HS-5 (cell line): ENCODE measurements at regions not wholly inside any gene's neighbourhood (a gene's known extent, or its start where the extent isn't known, plus 50 kb on each side); places are given as distances from the start of the nearest gene placed in this dataset.

Experiments used
- DNase-seq: peaks from one replicate; pipeline ENCODE4 v3.0.0-alpha.2; 2012; ENCODE audit warnings: low read depth

- no peak for DNase-seq
Measured at GRCh38 chr11:25970726-25971508, 361.0 kb upstream of the ANO3 start.

DNA sequence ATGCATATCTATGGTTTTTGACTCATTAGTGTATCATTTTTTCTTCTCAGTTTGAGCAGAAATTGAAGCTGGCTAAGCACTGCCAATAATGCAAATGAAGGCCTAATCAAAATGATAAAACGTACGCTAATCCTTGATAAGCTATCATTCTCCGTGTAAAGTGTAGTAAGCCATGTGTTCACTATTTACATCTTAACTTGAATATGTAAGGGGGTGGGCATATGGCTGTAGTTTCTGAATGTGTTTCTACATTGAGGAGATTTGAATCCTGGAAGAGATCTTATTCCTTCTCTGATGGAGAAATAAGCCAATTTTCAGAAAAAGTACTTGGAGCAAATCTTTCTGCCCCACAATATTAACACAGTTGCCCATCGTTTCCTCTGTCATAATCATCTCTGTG, 351.8 kb upstream of the ANO3 start:
- no peak for DNase-seq

GRCh38 chr11:25981998-25982397, 349.9 kb upstream of the ANO3 start:
- peak; percentile 41 for DNase-seq

GRCh38 chr11:25983280-25983679, 348.6 kb upstream of the ANO3 start:
- DNase-seq, result no peak

DNA sequence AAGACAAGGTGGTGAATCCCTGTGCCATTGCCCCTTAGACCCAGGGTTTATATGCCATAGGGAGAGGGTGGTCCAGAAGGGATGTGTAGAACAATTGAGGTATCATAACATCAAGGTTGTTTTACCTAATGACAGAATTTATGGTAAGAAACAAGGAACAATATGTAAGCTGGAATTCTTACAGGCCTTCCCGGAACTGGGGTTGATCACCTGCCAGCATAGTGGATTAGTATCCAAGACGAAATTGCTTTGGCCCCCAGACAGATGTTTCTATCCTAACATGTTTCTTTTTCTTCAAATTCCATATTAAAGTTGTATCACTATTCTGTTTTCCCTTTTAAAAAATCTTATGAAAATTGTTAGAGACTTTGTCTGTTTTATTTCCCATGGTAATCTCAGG, 343.8 kb upstream of the ANO3 start:
- DNase-seq, result no peak

DNA sequence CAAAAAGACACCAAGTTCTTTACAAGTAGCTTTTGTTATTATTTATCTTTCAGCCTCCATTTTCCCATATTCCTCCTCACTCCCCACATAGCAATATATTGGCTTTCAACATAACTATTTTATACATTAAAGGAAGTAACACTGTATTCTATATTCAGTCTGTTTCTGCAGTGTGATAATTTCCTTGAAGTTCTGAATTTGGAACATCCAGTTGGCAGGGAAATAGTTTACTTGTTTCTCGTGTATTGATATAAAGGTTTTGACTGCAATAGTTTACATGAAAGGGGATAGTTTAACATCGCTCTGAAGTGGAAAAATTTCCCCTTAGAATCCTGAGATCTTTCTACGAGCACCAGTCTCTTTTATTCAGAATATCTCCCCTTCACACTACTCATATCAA, 341.5 kb upstream of the ANO3 start:
- no peak for DNase-seq

- no peak for DNase-seq
Measured at GRCh38 chr11:25991476-25991875, 340.5 kb upstream of the ANO3 start.

- no peak for DNase-seq
Measured at GRCh38 chr11:25992294-25992693, 339.6 kb upstream of the ANO3 start.

GRCh38 chr11:25993016-25993415, 338.9 kb upstream of the ANO3 start:
- no peak for DNase-seq

GRCh38 chr11:26011474-26011873, 320.5 kb upstream of the ANO3 start:
- DNase-seq, result no peak

DNA sequence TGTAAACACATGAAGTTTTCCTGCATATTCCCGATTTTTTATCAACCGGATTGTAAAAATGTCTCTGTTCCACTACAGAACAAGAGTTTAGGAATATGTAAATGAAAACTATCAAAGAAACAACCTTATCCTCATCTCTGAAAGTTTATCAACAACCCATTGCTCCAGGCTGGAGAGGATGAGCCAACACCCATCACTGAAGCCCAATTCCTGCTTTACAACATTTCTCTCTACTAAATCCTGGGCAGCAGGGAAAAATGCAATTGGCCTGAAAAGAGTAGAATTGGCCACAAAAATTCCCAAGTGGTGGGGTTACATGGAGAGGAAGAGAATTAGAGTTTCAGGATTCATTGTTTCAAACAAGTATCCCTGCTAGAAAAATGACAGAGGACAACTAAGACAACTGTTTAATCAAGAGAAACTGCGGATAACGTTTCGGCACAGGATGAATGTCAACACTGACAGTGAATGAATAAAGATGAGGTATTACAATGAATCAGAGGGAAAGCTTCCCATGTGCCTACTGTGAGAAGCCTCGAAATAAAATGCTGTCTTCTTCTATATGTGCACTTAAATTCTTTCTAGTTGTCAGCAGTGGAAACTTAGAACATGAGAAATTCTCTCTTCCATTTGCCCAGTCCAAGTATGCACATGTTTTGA, 317.3 kb upstream of the ANO3 start:
- no peak for DNase-seq

DNA sequence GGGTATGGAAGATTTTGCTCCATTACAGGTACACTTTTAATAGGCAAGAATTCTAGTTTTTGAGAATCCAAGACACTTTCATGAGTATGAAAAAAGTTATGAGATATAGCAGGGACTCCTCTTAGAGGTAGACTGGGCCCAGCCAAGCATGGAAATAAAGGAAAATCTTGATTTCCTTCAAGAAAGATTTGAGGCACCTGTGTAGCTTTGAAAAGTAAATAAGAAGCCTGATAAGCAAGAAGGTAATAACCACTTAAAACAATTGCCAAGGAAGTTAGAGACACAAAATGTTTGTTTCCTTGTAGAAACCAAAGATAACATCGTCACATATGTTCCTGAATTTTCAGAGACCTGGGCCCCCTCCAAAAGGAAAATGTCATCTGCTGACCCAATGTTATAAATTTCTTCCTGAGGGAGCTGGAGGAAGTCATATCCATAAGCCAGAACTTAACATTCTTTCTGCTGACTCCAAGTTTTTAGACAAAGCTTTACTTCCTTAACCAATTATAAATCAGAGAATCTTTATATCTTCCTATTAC, 314.5 kb upstream of the ANO3 start:
- DNase-seq, result no peak

- DNase-seq, result no peak
Measured at GRCh38 chr11:26017903-26018302, 314.0 kb upstream of the ANO3 start.

GRCh38 chr11:26018336-26018735, 313.6 kb upstream of the ANO3 start:
- DNase-seq, result no peak

- DNase-seq, result no peak
Measured at GRCh38 chr11:26019386-26019785, 312.5 kb upstream of the ANO3 start.

DNA sequence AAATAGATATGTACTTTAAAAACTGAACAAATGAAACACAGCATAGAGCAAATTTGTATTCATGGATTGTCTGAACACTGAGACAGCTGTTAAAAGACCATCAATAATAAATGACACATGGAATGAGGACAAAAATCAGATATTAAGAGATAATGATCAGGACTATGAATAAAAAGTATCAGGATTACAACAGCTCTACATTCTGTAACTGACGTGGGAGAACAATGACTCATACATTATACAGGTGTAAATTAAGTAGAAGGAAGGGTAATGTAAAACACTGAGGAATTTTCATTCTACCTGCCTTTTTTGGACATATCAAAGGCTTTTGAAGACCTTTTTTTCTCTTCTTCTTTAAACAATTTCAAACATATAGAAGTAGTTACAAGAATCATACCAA, 310.9 kb upstream of the ANO3 start:
- no peak for DNase-seq

DNA sequence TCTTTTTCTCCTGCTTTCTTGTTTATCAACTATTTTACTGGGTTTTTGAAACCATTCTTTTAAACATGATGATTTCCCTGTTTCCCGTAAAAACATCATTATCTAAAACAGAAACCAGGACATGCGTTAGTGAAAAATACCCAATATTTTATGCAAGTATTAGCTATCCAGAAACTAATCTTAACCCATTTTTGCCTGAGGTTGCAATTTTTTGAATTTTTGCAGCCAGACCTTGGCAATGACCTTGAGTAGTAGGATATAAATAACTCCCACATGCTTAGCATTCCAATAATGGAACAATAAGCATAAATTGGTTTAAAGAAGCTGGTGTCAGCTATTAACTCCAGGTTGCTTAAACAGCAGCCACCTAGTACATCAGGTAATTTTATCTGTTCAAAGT, 308.9 kb upstream of the ANO3 start:
- DNase-seq, result no peak

DNA sequence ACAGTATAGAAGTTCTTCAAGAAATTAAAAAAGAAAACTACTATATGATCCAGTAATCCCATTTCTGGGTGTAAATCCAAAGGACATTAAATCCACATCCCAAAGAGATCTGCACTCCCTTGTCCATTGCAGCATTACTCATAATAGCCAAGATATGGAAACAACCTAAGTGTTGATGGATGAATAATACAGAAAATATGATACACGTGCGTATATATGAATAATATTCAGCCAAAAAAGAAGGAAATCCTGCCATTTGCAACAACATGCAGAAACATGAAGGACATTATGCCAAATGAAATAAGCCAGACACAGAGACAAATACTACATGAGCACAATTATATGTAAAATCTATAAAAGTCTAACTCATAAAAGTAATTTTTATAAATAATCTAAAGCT, 306.3 kb upstream of the ANO3 start:
- peak; percentile 40 for DNase-seq

DNA sequence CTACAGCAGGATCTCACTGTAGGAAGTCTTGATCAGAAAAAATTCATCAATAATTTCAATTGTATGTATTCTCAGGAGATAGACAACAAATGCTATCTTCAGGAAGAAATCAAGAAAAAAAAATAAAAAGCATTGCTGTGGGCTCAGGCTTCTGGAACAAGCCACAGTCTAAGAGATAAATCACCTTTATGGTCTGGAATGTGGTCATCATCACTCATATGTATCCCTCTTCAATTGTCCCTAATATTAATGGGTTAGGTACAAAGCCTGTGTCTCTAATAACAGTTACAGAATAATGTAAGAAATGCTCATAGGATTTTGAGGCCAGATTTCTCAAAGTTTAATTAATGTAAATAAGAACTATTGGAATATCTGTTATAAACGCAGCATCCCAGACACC, 305.9 kb upstream of the ANO3 start:
- DNase-seq, result no peak

- no peak for DNase-seq
Measured at GRCh38 chr11:26027887-26028286, 304.0 kb upstream of the ANO3 start.

DNA sequence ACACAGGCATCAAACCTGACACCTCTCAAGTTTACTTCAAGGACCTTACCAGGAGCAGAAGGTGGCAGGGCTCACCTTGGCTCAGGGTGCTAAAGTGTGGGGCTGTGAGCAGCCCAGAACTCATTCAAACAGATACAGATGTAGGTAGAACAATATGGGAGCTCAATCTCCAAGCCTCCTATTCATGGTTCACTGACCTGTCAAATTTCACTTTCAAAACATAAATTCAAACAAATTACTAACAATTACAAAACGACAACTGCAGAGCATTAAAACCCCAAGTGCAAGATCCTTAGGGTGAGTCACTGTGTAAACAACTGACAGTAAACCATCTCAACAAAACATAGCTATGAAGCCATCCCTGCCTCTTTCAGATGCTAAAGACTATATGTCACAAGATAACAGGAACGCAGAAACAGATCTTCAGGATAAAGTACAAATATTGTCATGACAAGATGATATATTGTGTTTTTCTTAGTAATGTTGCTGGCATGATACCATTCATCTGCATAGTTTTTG, 303.5 kb upstream of the ANO3 start:
- DNase-seq, result peak; percentile 63

DNA sequence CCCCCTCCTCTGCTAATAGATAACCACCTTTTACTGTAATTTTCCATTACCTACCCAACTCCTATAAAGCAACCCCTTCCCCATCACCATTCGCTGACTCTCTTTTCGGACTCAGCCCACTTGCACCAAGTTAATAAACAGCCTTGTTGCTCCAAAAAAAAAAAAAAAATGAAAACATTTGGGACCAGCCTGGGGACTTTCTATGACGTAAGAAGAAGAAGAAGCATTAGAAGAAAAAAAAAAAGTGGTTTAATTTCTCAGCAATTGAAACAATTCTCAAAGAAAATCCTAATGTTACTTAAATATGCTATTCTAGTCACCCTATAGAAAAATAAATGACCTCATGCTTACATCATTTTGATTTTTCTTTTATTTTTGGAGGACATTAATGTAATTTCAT, 301.5 kb upstream of the ANO3 start:
- DNase-seq, result no peak

DNA sequence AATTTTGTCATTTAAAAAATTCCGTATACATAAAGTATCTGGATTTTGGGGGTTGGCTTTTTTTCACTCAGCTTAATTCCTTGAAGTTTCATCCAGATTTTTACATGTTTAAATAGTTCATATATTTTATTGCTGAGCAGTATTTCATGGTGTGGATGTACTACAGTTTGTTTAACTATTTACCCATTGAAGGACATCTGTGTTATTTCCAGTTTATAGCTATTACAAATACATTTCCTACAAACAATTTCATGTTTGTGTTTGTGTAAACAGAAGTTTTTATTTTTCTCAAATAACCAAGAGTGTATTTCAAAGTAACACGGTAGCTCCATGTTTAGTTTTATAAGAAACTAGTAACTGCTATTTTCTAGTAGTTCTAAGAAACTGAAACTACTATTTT, 299.7 kb upstream of the ANO3 start:
- no peak for DNase-seq
